ENCODE measurements at regions not wholly inside any gene's neighbourhood (a gene's known extent, or its start where the extent isn't known, plus 50 kb on each side); places are given as distances from the start of the nearest gene placed in this dataset.

DNA sequence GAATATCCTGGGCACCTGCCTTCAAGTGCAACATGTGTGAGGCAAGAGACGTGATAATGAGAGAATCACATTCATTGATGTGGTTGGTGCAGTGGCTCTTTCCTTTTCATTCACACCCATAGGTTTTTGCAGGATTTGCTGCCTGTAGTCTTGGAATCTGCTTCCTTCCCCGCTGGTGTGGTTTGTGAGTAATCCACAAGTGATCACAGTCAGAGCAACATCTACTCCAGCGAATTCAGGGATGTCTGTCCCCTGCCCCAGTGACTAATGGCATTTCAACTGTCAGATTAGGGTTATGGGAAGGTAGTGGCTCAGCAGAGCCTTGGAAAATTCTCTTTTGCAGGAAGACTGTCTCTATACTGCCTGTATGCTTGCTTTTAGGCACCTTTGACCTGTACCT, 225.5 kb upstream of the RBMS1 start:
- TF ChIP-seq SNAI2 (CRISPR knock-in tag; IDR thresholded peaks at IDR 0.05) (no peak), ARNTL (CRISPR knock-in tag; IDR thresholded peaks at IDR 0.05; ENCODE audit: borderline replicate concordance, low read depth) (no peak), ISL1 (CRISPR knock-in tag; IDR thresholded peaks at IDR 0.05) (no peak), ZFP30 (CRISPR knock-in tag; IDR thresholded peaks at IDR 0.05) (no peak), ZFP3 (CRISPR knock-in tag; IDR thresholded peaks at IDR 0.05) (no peak), ZNF565 (CRISPR knock-in tag; conservative IDR thresholded peaks at IDR 0.05; ENCODE audit: low read depth) (no peak), RARB (CRISPR knock-in tag; IDR thresholded peaks at IDR 0.05) (no peak)
- TF ChIP-seq, protein P1, sequence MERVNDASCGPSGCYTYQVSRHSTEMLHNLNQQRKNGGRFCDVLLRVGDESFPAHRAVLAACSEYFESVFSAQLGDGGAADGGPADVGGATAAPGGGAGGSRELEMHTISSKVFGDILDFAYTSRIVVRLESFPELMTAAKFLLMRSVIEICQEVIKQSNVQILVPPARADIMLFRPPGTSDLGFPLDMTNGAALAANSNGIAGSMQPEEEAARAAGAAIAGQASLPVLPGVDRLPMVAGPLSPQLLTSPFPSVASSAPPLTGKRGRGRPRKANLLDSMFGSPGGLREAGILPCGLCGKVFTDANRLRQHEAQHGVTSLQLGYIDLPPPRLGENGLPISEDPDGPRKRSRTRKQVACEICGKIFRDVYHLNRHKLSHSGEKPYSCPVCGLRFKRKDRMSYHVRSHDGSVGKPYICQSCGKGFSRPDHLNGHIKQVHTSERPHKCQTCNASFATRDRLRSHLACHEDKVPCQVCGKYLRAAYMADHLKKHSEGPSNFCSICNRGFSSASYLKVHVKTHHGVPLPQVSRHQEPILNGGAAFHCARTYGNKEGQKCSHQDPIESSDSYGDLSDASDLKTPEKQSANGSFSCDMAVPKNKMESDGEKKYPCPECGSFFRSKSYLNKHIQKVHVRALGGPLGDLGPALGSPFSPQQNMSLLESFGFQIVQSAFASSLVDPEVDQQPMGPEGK (CRISPR knock-in tag; IDR thresholded peaks at IDR 0.05; ENCODE audit: borderline replicate concordance) = no peak
- TF ChIP-seq, protein P2, sequence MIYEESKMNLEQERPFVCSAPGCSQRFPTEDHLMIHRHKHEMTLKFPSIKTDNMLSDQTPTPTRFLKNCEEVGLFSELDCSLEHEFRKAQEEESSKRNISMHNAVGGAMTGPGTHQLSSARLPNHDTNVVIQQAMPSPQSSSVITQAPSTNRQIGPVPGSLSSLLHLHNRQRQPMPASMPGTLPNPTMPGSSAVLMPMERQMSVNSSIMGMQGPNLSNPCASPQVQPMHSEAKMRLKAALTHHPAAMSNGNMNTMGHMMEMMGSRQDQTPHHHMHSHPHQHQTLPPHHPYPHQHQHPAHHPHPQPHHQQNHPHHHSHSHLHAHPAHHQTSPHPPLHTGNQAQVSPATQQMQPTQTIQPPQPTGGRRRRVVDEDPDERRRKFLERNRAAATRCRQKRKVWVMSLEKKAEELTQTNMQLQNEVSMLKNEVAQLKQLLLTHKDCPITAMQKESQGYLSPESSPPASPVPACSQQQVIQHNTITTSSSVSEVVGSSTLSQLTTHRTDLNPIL (CRISPR knock-in tag; IDR thresholded peaks at IDR 0.05; ENCODE audit: low read depth) = no peak
- TF ChIP-seq, protein P3, sequence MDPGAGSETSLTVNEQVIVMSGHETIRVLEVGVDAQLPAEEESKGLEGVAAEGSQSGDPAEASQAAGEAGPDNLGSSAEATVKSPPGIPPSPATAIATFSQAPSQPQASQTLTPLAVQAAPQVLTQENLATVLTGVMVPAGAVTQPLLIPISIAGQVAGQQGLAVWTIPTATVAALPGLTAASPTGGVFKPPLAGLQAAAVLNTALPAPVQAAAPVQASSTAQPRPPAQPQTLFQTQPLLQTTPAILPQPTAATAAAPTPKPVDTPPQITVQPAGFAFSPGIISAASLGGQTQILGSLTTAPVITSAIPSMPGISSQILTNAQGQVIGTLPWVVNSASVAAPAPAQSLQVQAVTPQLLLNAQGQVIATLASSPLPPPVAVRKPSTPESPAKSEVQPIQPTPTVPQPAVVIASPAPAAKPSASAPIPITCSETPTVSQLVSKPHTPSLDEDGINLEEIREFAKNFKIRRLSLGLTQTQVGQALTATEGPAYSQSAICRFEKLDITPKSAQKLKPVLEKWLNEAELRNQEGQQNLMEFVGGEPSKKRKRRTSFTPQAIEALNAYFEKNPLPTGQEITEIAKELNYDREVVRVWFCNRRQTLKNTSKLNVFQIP (CRISPR knock-in tag; IDR thresholded peaks at IDR 0.05; ENCODE audit: borderline replicate concordance, low read depth) = no peak

Data from SK-N-SH treated with all-trans-retinoic acid at 6 μM for 48 hours (cell line).